GM19372 (cell line): ENCODE measurements at regions not wholly inside any gene's neighbourhood (a gene's known extent, or its start where the extent isn't known, plus 50 kb on each side); places are given as distances from the start of the nearest gene placed in this dataset.

ENCODE experiments used
- ATAC-seq: cut with Tn5 transposase; IDR thresholded peaks from one replicate; pipeline ENCODE4 v1.9.1; 2021; ENCODE audit warnings: mild to moderate bottlenecking, low read depth, moderate library complexity; ENCODE audit not compliant: unreplicated experiment

DNA sequence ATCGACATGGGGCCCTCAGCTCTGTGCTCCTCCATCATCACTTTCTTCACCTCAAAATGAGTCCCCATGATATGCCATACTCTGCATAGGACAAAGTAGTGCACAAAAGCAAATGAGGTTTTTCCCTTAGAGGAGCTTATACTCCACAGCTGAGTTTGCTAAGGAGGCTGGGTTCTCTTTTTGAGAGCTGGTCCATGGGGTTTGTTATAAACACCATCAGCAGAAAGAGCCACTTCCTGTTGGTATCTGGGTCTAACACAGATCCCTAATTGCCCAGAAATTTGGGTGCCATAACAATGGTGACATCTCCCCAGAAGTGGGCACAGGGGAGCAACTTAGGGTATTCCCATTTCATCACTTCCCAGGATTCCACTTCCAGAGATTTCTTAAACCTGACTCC is 395.7 kb downstream of the FOXO1 start:
- no peak for ATAC-seq

DNA sequence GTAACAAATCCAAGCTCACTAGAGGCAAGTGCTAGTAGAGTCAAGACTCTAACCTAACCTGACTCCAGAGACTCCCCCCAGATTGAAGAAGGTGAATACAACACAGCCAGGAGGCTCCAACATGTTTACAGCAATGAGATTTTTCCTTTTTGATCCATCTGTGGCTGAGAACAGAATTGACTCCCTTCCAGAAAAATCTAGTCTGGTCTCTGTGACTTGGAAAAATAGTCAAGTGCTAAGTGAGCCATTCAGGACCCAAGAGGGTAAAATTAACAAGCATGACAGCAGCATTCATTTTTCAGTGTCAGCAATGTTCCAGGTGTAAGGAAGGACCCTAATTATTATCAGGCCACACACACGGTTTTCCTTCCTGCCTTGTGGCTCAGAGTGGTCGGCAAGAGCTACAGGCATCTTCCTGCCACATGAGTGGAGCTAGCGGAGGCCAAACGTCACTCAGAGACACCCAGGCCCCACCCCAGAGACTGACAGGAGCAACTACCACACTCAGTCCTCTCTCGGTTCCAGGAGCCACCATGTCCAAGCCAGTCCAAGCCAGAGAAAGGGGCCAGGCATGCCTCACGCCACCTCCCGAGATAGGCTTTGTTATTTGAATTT is 395.1 kb downstream of the FOXO1 start:
- ATAC-seq = no peak

DNA sequence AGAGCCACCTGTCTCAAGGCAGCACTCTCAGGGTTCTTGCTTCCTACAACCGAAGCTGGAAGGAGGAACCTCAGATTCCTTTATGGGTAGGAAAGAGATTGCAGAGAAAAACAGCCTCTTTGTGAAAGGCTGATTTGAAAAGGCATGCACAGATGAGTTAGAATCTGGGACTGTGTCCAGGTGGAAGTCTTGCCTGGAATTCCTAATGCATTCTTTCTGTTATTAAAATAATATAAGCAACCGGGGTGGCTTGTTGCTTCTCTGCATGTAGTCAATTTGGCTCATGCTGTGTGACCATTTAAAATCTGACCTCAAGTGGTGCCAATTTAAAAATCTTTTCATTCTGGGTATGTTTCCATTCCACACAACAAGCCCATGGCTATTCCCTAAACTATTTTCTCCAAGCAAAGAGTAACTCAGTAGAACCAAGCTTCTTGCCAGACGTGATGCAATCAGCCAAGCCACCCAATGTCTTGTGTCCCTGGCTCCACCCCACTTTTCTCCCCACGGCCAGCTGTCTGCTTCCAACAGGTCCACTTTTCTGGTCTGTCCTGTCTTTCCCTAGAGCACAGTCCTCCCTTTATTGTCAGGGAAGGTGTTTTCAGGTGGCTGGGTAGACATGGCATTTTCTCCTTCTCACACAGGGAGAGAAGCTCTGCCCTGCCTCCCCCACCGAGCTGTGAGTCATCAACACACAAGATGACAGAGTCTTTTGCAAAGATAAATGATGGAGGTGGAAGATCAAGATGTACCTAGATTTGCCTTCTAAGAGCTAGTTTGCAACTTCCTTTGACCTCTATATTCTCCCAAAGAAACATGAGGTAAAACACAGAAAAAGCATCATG is 394.3 kb downstream of the FOXO1 start:
- no peak for ATAC-seq

DNA sequence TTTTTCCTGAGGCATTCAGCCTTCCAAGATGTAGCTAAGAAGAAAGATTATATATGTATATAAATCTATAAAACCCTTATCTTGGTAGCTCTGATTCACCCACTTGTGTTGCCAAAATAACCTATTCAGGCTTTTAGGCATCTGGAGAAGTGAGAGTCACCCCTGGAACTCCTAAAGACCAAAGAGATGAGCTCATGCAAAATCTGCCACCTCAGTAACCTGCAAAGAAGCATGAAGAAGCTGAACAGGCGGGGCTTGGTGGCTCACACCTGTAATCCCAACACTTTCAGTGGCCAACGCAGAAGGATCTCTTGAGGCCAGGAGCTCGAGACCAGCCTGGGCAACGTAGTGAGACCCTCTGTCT is 393.7 kb downstream of the FOXO1 start:
- no peak for ATAC-seq

DNA sequence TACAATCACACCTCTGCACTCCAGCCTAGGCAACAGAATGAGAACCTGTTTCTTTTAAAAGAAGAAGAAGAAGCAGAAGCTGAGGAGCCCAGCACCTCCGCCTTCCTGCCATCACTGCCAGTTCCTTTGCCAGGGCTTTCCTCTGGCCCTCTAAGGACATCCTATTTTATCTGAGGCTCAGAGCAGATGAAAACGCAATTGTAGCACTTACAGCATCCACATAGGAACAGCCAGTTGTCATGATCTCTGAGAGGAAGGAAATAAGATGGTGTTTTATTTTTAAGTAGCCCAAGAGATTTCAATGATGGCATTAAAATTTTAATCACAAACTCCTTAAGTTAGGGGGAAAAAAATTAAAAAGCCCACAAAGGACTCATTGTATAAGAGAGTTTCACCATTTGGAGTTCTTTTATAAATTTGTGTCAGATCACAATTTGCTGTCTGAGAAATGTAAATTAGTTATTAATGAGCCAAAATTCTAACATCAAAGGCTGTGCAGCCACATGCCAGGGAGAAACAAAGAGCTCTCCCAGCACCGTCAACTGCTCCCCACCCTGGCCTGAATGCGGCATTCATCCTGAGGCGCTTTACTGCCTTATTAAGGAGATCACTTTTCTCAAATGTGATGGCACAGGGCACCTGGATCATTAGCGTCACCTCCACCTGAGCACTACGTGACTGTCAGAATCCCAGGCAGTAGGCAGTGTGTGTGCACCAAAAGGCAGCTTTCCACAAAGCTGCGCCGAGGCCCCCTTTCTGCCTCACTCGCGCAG is 393.0 kb downstream of the FOXO1 start:
- no peak for ATAC-seq

DNA sequence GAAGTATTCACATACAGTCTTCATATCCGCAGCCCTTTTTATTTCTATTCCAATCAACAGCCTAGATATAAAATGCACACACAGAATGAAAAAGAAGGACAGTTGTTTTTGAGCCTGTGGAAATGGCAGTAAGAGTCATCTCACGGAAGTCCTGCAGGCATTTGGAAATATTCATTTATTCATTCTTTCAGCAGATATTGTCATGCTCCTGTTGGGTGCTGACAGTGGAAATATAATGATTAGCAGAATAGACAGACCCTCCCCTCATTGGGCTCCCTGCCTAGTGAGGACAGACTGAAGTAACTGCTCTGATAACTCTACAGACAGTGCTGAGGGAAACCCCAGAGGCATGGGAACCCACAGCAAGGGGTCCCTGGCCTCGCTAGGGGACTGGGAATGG is 392.3 kb downstream of the FOXO1 start:
- ATAC-seq = no peak

DNA sequence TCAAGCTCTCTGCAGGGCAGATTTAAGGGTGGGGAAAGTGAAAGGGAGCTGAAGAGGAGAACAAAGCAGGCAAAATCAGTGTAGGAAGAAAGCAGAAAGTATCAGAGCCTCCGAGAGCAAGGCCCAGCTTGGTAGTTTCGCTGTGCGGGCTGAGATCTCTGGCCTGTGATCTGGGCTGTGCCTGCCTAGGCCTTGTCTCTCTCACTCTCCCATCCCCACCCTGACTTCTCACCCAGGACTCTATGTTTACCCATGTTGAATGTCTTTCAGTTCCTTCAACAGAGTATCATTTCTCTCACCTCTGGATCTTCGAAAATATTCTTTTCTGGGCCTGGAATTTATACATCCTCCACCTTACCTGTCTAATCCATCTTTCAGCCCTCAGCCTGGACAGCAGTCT is 391.3 kb downstream of the FOXO1 start:
- no peak for ATAC-seq

DNA sequence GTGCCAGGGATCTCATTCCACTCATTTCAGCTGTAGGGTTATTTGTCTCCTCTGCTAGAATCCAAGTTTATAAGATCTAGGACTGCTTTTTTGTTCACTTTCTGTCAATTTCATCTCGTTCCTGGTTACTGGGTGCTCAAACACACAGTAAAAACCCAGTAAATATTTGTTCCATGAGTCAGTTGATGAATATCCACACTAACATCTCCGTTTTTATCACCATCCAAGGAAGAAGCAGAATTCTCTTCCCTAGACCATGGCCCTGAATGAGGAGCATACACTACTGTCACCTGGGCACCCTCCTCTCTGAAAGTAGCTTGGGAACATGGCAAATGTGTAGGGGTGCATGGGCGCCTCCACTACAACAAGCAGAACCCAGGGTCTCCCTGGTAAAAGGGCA is 390.8 kb downstream of the FOXO1 start:
- ATAC-seq = no peak

DNA sequence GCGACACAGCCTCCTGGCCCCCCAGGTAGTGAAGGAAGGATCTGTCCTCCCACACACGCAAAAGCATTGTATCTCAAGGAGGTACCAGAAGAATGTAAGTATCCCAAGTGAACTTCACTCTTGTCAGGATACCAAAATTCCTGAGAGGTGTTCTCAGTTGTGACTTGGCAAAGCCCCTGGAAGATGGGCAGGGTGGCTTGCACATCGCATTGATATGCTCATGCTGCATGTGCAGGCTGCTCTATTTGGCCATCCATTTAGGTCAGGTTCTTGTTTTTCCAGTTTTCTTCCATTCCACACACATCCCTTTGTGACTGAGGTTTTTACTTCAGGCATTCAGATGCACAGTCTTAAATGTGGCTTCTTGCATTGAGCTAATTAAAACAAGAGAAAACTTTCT is 382.8 kb downstream of the FOXO1 start:
- no peak for ATAC-seq

DNA sequence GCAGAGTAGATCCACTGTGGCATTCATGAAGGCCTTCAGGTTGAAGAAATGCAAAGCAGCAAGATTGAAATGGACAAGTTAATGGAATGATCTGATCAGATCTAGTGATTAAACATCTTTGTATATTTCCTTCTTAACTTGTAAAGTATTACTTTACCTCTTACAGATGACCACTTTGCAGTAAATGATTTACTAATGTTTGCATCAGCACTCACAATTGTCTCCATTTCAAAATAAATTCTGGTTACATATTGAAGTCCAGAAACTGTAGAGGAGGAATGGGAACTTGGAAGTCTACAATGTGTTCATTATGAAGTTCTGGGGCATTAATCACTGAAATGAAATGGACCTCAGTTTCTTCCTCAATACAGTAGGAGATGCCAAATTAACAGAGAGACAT is 380.8 kb downstream of the FOXO1 start:
- ATAC-seq = no peak

DNA sequence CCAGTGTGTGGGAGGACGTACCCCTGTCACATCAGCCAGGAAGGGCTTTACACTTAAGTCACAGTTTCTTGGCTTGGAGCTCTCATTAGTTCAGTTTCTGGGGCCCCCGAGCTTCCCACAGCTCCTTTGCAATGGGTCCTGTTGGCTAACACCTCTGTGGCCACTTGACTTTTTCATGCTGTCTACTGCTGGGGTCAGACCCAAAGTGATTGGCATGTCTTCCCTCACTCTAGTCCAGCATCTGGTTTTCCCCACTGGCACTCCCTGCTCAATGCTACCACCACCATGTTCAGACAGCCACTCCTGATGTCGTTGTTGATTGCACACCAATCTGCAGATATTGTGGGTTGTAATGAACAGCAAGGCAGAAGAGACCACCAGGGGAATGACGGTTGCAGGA is 379.0 kb downstream of the FOXO1 start:
- no peak for ATAC-seq

DNA sequence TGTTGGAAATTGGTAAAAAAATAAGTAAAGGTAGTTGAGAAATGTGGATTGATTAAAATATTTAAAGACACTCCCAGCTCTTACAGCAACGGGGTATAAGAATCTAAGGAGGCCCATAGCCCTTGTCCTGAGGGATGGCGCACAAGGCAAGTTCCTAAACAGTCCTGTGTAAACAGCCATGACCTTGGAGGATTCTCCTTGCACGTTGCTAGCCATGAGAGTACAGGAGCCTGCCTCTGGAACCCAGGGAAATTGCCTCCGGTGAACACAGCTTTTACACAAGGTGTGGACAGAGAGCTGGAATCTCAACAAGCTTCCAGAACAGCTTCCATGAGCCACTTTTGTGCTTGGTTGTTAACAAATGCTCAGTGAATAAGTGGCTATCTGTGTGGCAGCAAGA is 378.2 kb downstream of the FOXO1 start:
- ATAC-seq = no peak

DNA sequence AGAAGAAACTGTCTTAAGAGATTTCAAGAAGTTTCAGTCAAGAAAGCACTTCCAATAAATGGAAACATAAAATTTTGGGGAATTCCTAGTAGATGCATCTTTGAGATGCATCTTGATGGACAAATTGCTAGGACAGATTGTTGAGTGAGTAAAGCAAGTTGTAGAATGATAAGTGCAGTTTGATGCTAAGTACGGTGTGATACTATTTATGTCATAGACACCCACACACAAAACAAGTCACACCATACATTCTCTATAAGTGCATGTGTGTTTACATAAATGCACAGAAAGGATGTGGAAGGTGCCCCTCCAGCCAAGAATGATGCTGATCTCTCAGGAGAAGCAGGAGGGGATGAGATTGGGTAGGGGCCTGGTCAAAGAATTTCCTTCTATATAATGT is 375.7 kb downstream of the FOXO1 start:
- no peak for ATAC-seq

DNA sequence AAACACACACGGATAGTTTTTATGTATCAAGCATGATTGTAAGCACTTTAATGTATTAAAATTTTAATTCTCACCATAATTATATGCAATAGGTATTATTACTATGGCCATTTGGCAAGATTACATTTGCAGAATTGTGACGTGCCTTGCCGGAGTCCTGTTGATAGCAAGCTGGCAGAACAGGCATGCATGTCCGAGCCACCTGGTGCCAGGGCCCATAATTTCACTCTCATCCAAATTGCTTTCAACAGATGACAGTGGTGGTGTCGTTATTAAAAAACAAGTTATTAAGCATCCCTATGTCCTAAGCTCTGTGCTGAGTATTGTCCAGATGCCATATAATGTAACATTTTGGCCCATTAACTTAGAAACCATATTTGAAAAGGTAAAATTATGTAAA is 374.3 kb downstream of the FOXO1 start:
- no peak for ATAC-seq

DNA sequence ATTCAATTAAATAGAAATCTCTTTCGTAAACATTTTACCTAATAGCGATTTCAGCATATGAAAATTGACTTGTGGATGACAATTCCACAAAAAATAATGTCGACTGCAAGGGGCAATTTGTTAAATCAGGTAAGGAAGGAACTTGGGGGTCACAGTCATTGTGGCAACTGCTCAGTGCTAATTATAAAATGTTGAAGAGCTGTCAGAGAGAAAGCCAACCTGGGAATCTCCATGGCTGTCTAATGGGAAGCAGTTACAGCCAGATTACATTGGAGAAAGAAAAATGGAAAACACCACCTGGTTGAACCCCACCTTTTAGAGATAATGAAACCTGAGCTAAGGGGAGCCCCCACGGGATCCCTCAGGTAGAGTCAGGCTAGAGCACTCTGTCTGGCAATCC is 373.9 kb downstream of the FOXO1 start:
- ATAC-seq = no peak

DNA sequence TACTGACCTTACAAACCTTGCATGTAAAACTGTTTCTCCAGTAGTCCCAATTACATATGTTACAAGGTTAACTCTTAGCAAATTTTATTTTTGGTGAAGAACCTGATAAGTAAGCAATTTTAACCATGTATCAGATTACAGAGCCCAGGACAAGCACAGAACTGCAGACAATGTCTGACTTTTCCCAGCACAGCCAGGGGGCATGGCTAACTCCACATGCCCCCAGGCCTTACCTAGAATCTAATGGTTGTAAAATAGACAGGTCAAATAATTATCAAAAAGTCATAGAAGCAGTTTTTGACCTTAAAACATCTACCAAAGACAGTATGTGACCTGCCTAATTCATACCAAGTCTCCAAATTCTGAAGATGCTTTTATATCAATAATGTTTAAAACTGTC is 364.1 kb downstream of the FOXO1 start:
- no peak for ATAC-seq

DNA sequence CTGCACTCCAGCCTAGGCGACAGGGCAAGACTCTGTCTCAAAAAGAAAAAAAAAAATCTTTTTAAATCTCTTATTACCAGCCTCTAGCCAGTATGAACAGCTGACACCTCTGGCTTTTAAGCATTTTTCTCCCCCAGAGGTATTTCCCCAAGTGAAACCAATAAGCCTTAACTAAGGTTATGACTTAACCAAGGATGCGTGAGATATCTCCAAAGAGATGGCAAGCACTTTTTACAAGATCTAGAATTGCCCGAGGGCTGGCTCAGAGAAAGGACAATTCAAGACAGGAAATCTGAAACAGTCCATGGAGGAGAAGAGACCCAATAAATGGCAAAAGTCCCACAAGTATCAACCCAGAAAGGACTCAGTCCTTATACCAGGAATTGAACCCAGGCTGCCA is 362.1 kb downstream of the FOXO1 start:
- ATAC-seq = no peak

DNA sequence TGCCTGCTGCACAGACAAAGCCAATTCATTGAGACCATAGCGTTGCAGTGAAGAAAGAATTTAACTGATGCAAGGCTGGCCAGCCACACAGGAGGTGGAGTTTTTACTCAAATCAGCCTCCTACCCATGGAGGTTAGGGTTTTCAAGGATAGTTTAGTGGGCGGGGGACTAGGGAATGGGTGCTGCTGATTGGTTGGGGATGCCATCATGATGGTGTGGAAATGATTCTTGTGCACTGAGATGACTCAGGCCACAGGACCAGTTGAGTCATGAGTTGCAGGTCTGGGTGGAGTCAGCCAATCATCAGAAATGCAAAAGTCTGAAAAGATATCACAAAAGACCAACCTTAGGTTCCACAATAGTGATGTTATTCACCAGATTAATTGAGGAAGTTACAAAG is 359.6 kb downstream of the FOXO1 start:
- no peak for ATAC-seq

DNA sequence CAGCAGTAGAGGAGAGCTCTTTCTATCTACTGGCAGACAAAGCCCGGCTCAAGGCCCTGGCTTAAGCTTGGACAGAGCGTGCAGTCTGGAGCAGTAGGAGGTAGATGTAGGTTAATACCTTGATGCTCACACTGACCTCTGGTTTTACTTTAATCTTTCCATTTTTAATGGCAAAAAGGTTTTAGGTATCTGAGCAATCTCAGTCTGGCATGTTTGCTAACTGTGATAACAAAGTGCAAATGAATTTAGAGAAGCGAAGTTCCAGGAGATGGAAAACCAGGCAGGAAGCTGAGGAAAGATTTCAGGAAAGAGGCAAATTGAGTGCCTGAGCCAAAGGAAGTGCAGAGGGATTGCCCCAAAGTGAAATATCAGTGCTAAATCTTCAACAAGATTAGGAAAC is 356.6 kb downstream of the FOXO1 start:
- no peak for ATAC-seq

DNA sequence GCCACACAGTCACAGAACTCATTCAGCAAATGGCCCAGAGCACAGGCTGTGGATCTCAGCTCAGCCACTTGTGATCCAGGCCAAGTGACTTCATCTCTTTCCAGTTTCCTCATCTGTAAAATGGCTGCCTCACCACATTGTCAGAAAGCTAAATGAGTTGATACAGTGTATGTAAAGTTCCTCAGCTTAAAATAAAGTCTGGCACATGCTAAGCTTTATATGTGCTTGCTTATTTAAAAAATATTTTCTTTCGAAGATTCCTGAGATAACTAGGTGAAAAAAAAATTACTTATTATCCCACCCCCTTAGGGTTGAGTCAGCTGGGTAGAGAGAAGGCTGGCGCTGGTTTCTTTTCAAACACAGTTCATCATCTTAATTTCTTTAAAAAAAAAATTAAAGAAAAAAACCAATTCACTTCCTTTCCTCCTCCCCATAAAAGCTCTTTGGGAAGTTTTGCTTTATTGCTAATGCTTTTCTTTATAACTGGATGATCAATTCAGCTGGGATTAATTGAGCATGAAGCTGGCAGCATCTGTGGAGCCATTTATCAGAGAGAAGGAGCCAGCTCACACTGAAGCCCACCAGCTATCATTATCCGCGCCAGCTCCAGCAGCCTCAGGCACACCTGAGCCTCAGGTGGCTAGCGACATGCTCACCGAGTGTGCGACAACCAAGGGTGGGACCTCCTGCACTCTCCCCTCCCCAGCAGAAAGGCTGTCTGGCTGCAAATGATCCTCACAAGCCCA is 354.9 kb downstream of the FOXO1 start:
- no peak for ATAC-seq
